Endothelial cell of umbilical vein (primary cell): ENCODE measurements at regions not wholly inside any gene's neighbourhood (a gene's known extent, or its start where the extent isn't known, plus 50 kb on each side); places are given as distances from the start of the nearest gene placed in this dataset.

Experiments used
- BruUV-seq: library from RNA; stranded (reverse); fragments of 400-500 nt; replicated peaks from 2 replicates; lab custom pipeline; 2021; lab: Mats Ljungman, UMichigan
- CTCF ChIA-PET: fragments of 300-600, 350-600 bp; sonication (Branson Sonifier 250); formaldehyde crosslinking; loops from one replicate; lab custom pipeline; 2021; ENCODE audit warnings: antibody characterized with exemption, inconsistent platforms; lab: Charles Lee
- POLR2A ChIA-PET: fragments of 300-600, 350-600 bp; sonication (Branson Sonifier 250); formaldehyde crosslinking; loops from one replicate; lab custom pipeline; 2021; ENCODE audit warnings: antibody characterized with exemption, inconsistent platforms; lab: Charles Lee
- DNase-seq: peaks from one replicate; pipeline ENCODE4 v3.0.0-alpha.2; 2011; ENCODE audit warnings: low read depth, low spot score
- FAIRE-seq: peaks from 2 replicates; lab custom pipeline; 2011; peaks lifted over from hg19 to GRCh38; lab: Jason Lieb, UNC
- H2AFZ ChIP-seq: 2 replicates; pipeline ENCODE4 v1.6.0; 2012; ENCODE audit warnings: low read depth, low read length, control low read depth, inconsistent platforms
- H3K27ac ChIP-seq: 2 replicates; pipeline ENCODE4 v1.5.1; 2011; ENCODE audit warnings: low read depth, mild to moderate bottlenecking, control low read depth, low read length, moderate library complexity; ENCODE audit not compliant: insufficient read depth
- H3K27me3 ChIP-seq, 2 experiments: 2 replicates each; pipeline versions ENCODE4 v1.6.0 to v1.6.1; 2011; ENCODE audit warnings: low read length in 2 of 2, mixed read lengths in 1 of 2; ENCODE audit not compliant: control insufficient read depth in 2 of 2, insufficient read depth in 2 of 2
- H3K36me3 ChIP-seq, 2 experiments: 2 replicates in 1 of 2; 3 replicates in 1 of 2; pipeline ENCODE4 v1.5.1; 2011; ENCODE audit warnings: low read length in 2 of 2, mild to moderate bottlenecking in 1 of 2, moderate library complexity in 1 of 2; ENCODE audit not compliant: control insufficient read depth in 2 of 2, insufficient read depth in 2 of 2; ENCODE audit errors: extremely low read depth in 1 of 2
- H3K4me1 ChIP-seq: 3 replicates; pipeline ENCODE4 v1.5.1; 2011; ENCODE audit warnings: mild to moderate bottlenecking, low read length; ENCODE audit not compliant: control insufficient read depth, insufficient read depth; ENCODE audit errors: extremely low read depth
- H3K4me2 ChIP-seq: 2 replicates; pipeline ENCODE4 v1.6.1; 2011; ENCODE audit warnings: low read length, control low read depth, mixed read lengths; ENCODE audit not compliant: insufficient read depth
- H3K4me3 ChIP-seq, 3 experiments: fragments of 200-600 bp in 1 of 3; sonication (generic), shearing (Covaris generic) in 1 of 3; replicated peaks in 1 of 3; 2 replicates each; pipeline ENCODE4 v1.5.1; 2011 to 2016; ENCODE audit warnings: control low read depth in 3 of 3, low read length in 3 of 3, mild to moderate bottlenecking in 2 of 3, inconsistent platforms in 1 of 3, low read depth in 1 of 3, moderate library complexity in 1 of 3; ENCODE audit not compliant: insufficient read depth in 1 of 3
- H3K79me2 ChIP-seq: 2 replicates; pipeline ENCODE4 v1.6.0; 2012; ENCODE audit warnings: low read length, inconsistent platforms; ENCODE audit not compliant: control insufficient read depth, insufficient read depth
- H3K9ac ChIP-seq: replicated peaks from 2 replicates; pipeline ENCODE3; 2011; ENCODE audit warnings: low read length, control low read depth; ENCODE audit not compliant: insufficient read depth; ENCODE audit errors: extremely low read depth
- H3K9me1 ChIP-seq: replicated peaks from 3 replicates; pipeline ENCODE4 v1.6.0; 2011; ENCODE audit warnings: mild to moderate bottlenecking, low read length; ENCODE audit not compliant: control insufficient read depth, insufficient read depth; ENCODE audit errors: extremely low read depth
- H3K9me3 ChIP-seq: replicated peaks from 2 replicates; pipeline ENCODE4 v1.5.1; 2012; ENCODE audit warnings: low read length, inconsistent platforms; ENCODE audit not compliant: control insufficient read depth, insufficient read depth
- H4K20me1 ChIP-seq: replicated peaks from 2 replicates; pipeline ENCODE3; 2011; ENCODE audit warnings: mild to moderate bottlenecking, low read length; ENCODE audit not compliant: control insufficient read depth, insufficient read depth; ENCODE audit errors: extremely low read depth
- CTCF ChIP-seq, 2 donors: IDR thresholded peaks; 1 replicate in 1 of 2; 2 replicates in 1 of 2; pipeline ENCODE4 v1.5.1; 2011; ENCODE audit warnings: low read length in 2 of 2, mild to moderate bottlenecking in 2 of 2, moderate library complexity in 2 of 2, control low read depth in 1 of 2, inconsistent platforms in 1 of 2, low read depth in 1 of 2; ENCODE audit not compliant: insufficient read depth in 1 of 2; ENCODE audit errors: extremely low read depth in 1 of 2
- EZH2 ChIP-seq: IDR thresholded peaks from 2 replicates; pipeline ENCODE4 v1.6.1; 2012; ENCODE audit warnings: borderline replicate concordance, low read depth, mild to moderate bottlenecking, moderate library complexity, low read length, inconsistent platforms; ENCODE audit not compliant: severe bottlenecking
- FOS ChIP-seq: IDR thresholded peaks from 2 replicates; pipeline ENCODE4 v1.6.1; 2011; ENCODE audit warnings: mild to moderate bottlenecking, low read length, moderate library complexity, borderline replicate concordance; ENCODE audit not compliant: insufficient read depth
- GATA2 ChIP-seq: IDR thresholded peaks from 2 replicates; pipeline ENCODE4 v1.7.0; 2011; ENCODE audit warnings: low read depth, mild to moderate bottlenecking, moderate library complexity, mixed read lengths, low read length; ENCODE audit not compliant: insufficient read length, insufficient read depth
- JUN ChIP-seq: IDR thresholded peaks from 2 replicates; pipeline ENCODE4 v1.6.1; 2011; ENCODE audit warnings: borderline replicate concordance, low read depth; ENCODE audit not compliant: insufficient read length, insufficient read depth
- MAX ChIP-seq: IDR thresholded peaks from 2 replicates; pipeline ENCODE4 v1.6.1; 2011; ENCODE audit not compliant: insufficient read depth, insufficient read length
- MYC ChIP-seq: IDR thresholded peaks from one replicate; pipeline ENCODE4 v1.6.1; 2011; ENCODE audit warnings: mild to moderate bottlenecking, low read depth, low read length
- POLR2A ChIP-seq: IDR thresholded peaks from 2 replicates; pipeline ENCODE4 v1.6.1; 2012; ENCODE audit warnings: low read depth, mild to moderate bottlenecking, control low read depth, low read length
- POLR2AphosphoS5 ChIP-seq: IDR thresholded peaks from 2 replicates; pipeline ENCODE4 v1.6.1; 2012; ENCODE audit warnings: low read depth, mild to moderate bottlenecking, control low read depth, low read length, moderate library complexity; ENCODE audit not compliant: insufficient read depth
- dilution Hi-C: fragments of 300-500 bp; cut with MboI; formaldehyde crosslinking; loops from one replicate; pipeline ENCODE4 v1.15.0; 2019; ENCODE audit warnings: low sequenced_read_pairs; ENCODE audit not compliant: extremely low pct_ligation_motif_present
- intact Hi-C: fragments of 100-400 bp; cut with micrococcal nuclease; formaldehyde crosslinking; loops from one replicate; pipeline ENCODE4 v1.10.0; 2022

GRCh38 chr1:170460414-170461155 is 71.4 kb upstream of the GORAB start:
- TF ChIP-seq CTCF (IDR thresholded peaks at IDR 0.05; ENCODE audit: extremely low read depth in 1 of 2, insufficient read depth in 1 of 2, low read depth in 1 of 2, low read length in 2 of 2) (no peak), JUN (no peak), GATA2 (no peak), EZH2 (no peak), POLR2AphosphoS5 (no peak), MAX (no peak), MYC (no peak), POLR2A (no peak), FOS (no peak)
- BruUV-seq, result no TSS peak
- Histone ChIP-seq H3K9me3 (no peaks in the 10 kb centered on the region), H3K9ac (no peak overlapping the region), H3K4me3 (no peak overlapping the region), H2AFZ (no peak overlapping the region), H3K27me3 (no peaks in the 10 kb centered on the region), H4K20me1 (no peaks in the 10 kb centered on the region), H3K4me1 (no peaks in the 10 kb centered on the region), H3K79me2 (no peaks in the 10 kb centered on the region), H3K9me1 (no peaks in the 10 kb centered on the region), H3K4me2 (no peak overlapping the region), H3K27ac (no peak overlapping the region), H3K36me3 (no peaks in the 10 kb centered on the region)
- CTCF ChIA-PET, result interaction anchor here (1.0 to 1.6 kb wide), 2 partner anchors 21 to 229 kb away, joined by 3 read pairs; no protein-coding TSS in a partner anchor
- POLR2A ChIA-PET, result no interaction called here
- dilution Hi-C loops (no loop called here), intact Hi-C loops (no loop called here)
- DNase-seq, result no peak
- no peak for FAIRE-seq
